Mesendoderm (in vitro differentiated cells): ENCODE measurements at regions not wholly inside any gene's neighbourhood (a gene's known extent, or its start where the extent isn't known, plus 50 kb on each side); places are given as distances from the start of the nearest gene placed in this dataset.
"Not testable (repeated sequence)": the region's sequence is repeated elsewhere in the genome, so short reads cannot be mapped to it uniquely, and the experiment has no call there.

Experiments
- DNase-seq: peaks from one replicate; pipeline ENCODE4 v3.0.0; 2013
- H2AK5ac ChIP-seq: 2 replicates; pipeline ENCODE4 v1.6.1; 2013; ENCODE audit warnings: low read length, inconsistent platforms
- H2BK120ac ChIP-seq: 2 replicates; pipeline ENCODE4 v1.6.1; 2013; ENCODE audit warnings: low read depth, mild to moderate bottlenecking, low read length, moderate library complexity, mixed read lengths
- H2BK15ac ChIP-seq: replicated peaks from 2 replicates; pipeline ENCODE4 v1.6.1; 2013; ENCODE audit warnings: low read depth, mild to moderate bottlenecking, moderate library complexity
- H2BK5ac ChIP-seq: 2 replicates; pipeline ENCODE4 v1.6.1; 2013; ENCODE audit warnings: low read length, inconsistent platforms
- H3K18ac ChIP-seq: 2 replicates; pipeline ENCODE4 v1.6.1; 2013; ENCODE audit warnings: mild to moderate bottlenecking, low read length, mixed read lengths
- H3K23ac ChIP-seq: one replicate; pipeline ENCODE4 v1.6.1; 2013; ENCODE audit warnings: low read length
- H3K27ac ChIP-seq: 2 replicates; pipeline ENCODE4 v1.5.1; 2013; ENCODE audit warnings: low read depth, mild to moderate bottlenecking, inconsistent platforms, low read length, moderate library complexity
- H3K27me3 ChIP-seq: 2 replicates; pipeline ENCODE4 v1.6.1; 2013; ENCODE audit warnings: low read length, control low read depth, mild to moderate bottlenecking, inconsistent platforms; ENCODE audit not compliant: insufficient read depth, poor library complexity
- H3K36me3 ChIP-seq: 2 replicates; pipeline ENCODE4 v1.6.1; 2013; ENCODE audit warnings: low read length, inconsistent platforms; ENCODE audit not compliant: control insufficient read depth, insufficient read depth
- H3K4ac ChIP-seq: one replicate; pipeline ENCODE4 v1.6.1; 2013; ENCODE audit warnings: low read depth, mild to moderate bottlenecking, low read length, moderate library complexity
- H3K4me1 ChIP-seq: 2 replicates; pipeline ENCODE4 v1.6.1; 2013; ENCODE audit warnings: low read depth, low read length, inconsistent platforms; ENCODE audit not compliant: control insufficient read depth
- H3K4me2 ChIP-seq: 2 replicates; pipeline ENCODE4 v1.6.1; 2013; ENCODE audit warnings: low read length
- H3K4me3 ChIP-seq: 2 replicates; pipeline ENCODE4 v1.5.1; 2013; ENCODE audit warnings: mild to moderate bottlenecking, low read length
- H3K56ac ChIP-seq: one replicate; pipeline ENCODE4 v1.6.1; 2013; ENCODE audit warnings: low read length
- H3K79me1 ChIP-seq: 2 replicates; pipeline ENCODE4 v1.6.1; 2013; ENCODE audit warnings: low read length, inconsistent platforms
- H3K79me2 ChIP-seq: 2 replicates; pipeline ENCODE4 v1.6.1; 2013; ENCODE audit warnings: mild to moderate bottlenecking, low read length; ENCODE audit not compliant: control insufficient read depth, insufficient read depth
- H3K9ac ChIP-seq: 2 replicates; pipeline ENCODE4 v1.6.1; 2013; ENCODE audit warnings: low read length, inconsistent platforms
- H4K5ac ChIP-seq: one replicate; pipeline ENCODE4 v1.6.1; 2013; ENCODE audit warnings: low read length
- H4K8ac ChIP-seq: one replicate; pipeline ENCODE4 v1.6.1; 2013; ENCODE audit warnings: low read depth, mild to moderate bottlenecking, control low read depth, low read length, moderate library complexity
- WGBS: extraction: QIAGEN DNeasy Blood & Tissue Kit; methylation state at CpG from one replicate; pipeline ENCODE4 v1.1.7; 2013; ENCODE audit warnings: low lambda C conversion rate, missing lambda C conversion rate; ENCODE audit not compliant: insufficient coverage; ENCODE audit errors: extremely low coverage; 5-methylcytosine and 5-hydroxymethylcytosine counted together

- H3K4me3 ChIP-seq, result no peak overlapping the region
- H2AK5ac ChIP-seq, result no peak overlapping the region
- H2BK5ac ChIP-seq, result no peak overlapping the region
- no peak overlapping the region for H3K9ac ChIP-seq
- no peak overlapping the region for H4K8ac ChIP-seq
- H3K4ac ChIP-seq, result no peak overlapping the region
- H2BK120ac ChIP-seq, result no peak overlapping the region
- H3K23ac ChIP-seq, result no peak overlapping the region
- H3K4me1 ChIP-seq, result no peaks in the 10 kb centered on the region
- H3K56ac ChIP-seq, result no peak overlapping the region
- DNase-seq, result no peak
- no peaks in the 10 kb centered on the region for H3K79me2 ChIP-seq
- no peak overlapping the region for H3K4me2 ChIP-seq
- H3K27ac ChIP-seq, result no peak overlapping the region
- H3K36me3 ChIP-seq, result no peaks in the 10 kb centered on the region
- H4K5ac ChIP-seq, result no peak overlapping the region
- no CpG with 5 or more reads among the region's 7 CpGs for WGBS
- no peaks in the 10 kb centered on the region for H3K79me1 ChIP-seq
- no peak overlapping the region for H2BK15ac ChIP-seq
- no peaks in the 10 kb centered on the region for H3K27me3 ChIP-seq
- H3K18ac ChIP-seq, result no peak overlapping the region
Observed at GRCh38 chr18:62651276-62652056, 63.9 kb upstream of the PHLPP1 start.

- H3K36me3 ChIP-seq, H3K18ac ChIP-seq, H2BK15ac ChIP-seq, H3K4me2 ChIP-seq, H4K5ac ChIP-seq, H2BK5ac ChIP-seq, H3K9ac ChIP-seq, H3K27me3 ChIP-seq, H3K4me1 ChIP-seq, H4K8ac ChIP-seq, H3K4me3 ChIP-seq, DNase-seq, H2BK120ac ChIP-seq, H2AK5ac ChIP-seq, H3K56ac ChIP-seq, H3K23ac ChIP-seq, H3K79me1 ChIP-seq, H3K4ac ChIP-seq, H3K79me2 ChIP-seq, H3K27ac ChIP-seq: not testable (repeated sequence)
- no CpG with 5 or more reads among the region's 15 CpGs for WGBS
Observed at GRCh38 chr18:62652057-62652629, 63.2 kb upstream of the PHLPP1 start.

DNA sequence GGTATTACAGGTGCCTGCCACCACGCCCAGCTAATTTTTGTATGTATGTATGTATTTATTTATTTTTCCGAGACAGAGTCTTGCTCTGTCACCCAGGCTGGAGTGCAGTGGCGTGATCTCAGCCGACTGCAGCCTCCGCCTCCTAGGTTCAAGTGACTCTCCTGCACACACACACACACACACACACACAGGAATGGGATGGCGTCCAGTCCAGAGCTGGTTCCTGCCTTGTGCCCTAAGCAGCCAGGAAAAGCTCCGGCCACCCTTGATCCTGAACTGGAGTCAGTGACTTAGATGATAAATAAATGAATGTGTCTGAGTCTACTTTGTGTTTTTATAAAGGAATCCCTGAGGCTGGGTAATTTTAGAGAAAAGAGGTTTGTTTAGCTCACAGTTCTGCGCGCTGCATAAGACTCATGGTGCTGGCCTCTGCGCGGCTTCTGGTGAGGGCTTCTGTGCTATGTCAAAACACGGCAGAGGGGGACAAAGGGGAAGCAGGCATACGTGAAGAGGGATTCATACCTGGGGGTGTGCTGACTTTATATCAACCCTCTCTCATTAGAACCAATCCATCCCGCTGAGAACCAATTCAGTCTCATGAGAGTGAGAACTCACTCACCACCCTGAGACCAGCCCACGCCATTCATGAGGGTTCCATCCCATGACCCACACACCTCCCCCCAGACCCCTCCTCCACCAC, 59.7 kb upstream of the PHLPP1 start:
- Histone ChIP-seq H3K79me1 (no peaks in the 10 kb centered on the region), H3K27ac (no peak overlapping the region), H2BK120ac (no peak overlapping the region), H3K4ac (no peak overlapping the region), H3K36me3 (no peaks in the 10 kb centered on the region), H3K4me3 (no peak overlapping the region), H4K5ac (no peak overlapping the region), H2BK5ac (no peak overlapping the region), H3K79me2 (no peaks in the 10 kb centered on the region), H3K27me3 (no peaks in the 10 kb centered on the region), H3K56ac (no peak overlapping the region), H3K18ac (no peak overlapping the region), H2BK15ac (no peak overlapping the region), H3K23ac (no peak overlapping the region), H3K9ac (no peak overlapping the region), H2AK5ac (no peak overlapping the region), H3K4me2 (no peak overlapping the region), H3K4me1 (no peaks in the 10 kb centered on the region), H4K8ac (no peak overlapping the region)
- DNase-seq, result no peak
- WGBS, result no CpG with 5 or more reads among the region's 15 CpGs

- Histone ChIP-seq H2BK15ac (no peak overlapping the region), H3K56ac (no peak overlapping the region)
Observed at GRCh38 chr18:62658028-62658427, 57.3 kb upstream of the PHLPP1 start.

DNA sequence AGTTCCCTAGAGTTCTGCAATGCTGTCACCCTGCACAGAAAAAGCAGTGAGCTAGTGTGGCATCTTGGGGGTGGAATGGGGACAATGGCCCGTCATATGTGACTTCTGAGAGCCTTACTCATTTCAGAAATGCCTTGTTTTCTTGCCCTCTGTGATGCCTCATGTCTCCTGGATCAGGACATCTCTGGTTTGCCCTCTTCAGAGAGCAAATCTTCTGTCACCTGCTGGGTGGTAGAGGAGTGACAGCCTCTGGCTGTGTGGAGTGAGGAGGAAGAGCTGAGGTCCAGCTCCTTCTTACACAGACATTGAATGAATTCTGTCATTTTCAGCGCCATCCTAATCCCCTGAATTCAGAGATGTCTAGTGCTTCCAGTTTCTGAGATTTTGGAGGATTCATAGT, 55.6 kb upstream of the PHLPP1 start:
- no CpG with 5 or more reads among the region's 2 CpGs for WGBS
- no peak overlapping the region for H2BK120ac ChIP-seq
- no peaks in the 10 kb centered on the region for H3K79me2 ChIP-seq
- H3K56ac ChIP-seq, result no peak overlapping the region
- H3K4me3 ChIP-seq, result no peak overlapping the region
- H4K5ac ChIP-seq, result no peak overlapping the region
- H4K8ac ChIP-seq, result no peak overlapping the region
- H3K23ac ChIP-seq, result no peak overlapping the region
- no peak overlapping the region for H2AK5ac ChIP-seq
- no peaks in the 10 kb centered on the region for H3K79me1 ChIP-seq
- H3K18ac ChIP-seq, result no peak overlapping the region
- H3K36me3 ChIP-seq, result no peaks in the 10 kb centered on the region
- H3K9ac ChIP-seq, result no peak overlapping the region
- H3K27ac ChIP-seq, result no peak overlapping the region
- H2BK5ac ChIP-seq, result no peak overlapping the region
- H2BK15ac ChIP-seq, result no peak overlapping the region
- H3K27me3 ChIP-seq, result no peaks in the 10 kb centered on the region
- H3K4me2 ChIP-seq, result no peak overlapping the region
- H3K4me1 ChIP-seq, result no peaks in the 10 kb centered on the region
- peak; percentile 31 for DNase-seq
- no peak overlapping the region for H3K4ac ChIP-seq

More at GRCh38 chr18:62658028-62658427, 57.3 kb upstream of the PHLPP1 start:
- H3K4me2 ChIP-seq, result no peak overlapping the region
- no peak overlapping the region for H3K4ac ChIP-seq
- H2BK120ac ChIP-seq, result no peak overlapping the region
- no peak overlapping the region for H3K18ac ChIP-seq
- H3K4me3 ChIP-seq, result no peak overlapping the region
- H4K5ac ChIP-seq, result no peak overlapping the region
- H3K36me3 ChIP-seq, result no peaks in the 10 kb centered on the region
- no peaks in the 10 kb centered on the region for H3K4me1 ChIP-seq
- H3K23ac ChIP-seq, result no peak overlapping the region
- no peaks in the 10 kb centered on the region for H3K79me1 ChIP-seq
- WGBS, result no CpG with 5 or more reads among the region's 1 CpG
- H2AK5ac ChIP-seq, result no peak overlapping the region
- no peak overlapping the region for H2BK5ac ChIP-seq
- no peaks in the 10 kb centered on the region for H3K27me3 ChIP-seq
- no peaks in the 10 kb centered on the region for H3K79me2 ChIP-seq
- H3K9ac ChIP-seq, result no peak overlapping the region
- H3K27ac ChIP-seq, result no peak overlapping the region
- no peak for DNase-seq
- H4K8ac ChIP-seq, result no peak overlapping the region
